GM12891 (cell line): ENCODE measurements at regions not wholly inside any gene's neighbourhood (a gene's known extent, or its start where the extent isn't known, plus 50 kb on each side); places are given as distances from the start of the nearest gene placed in this dataset.

Experiments
- PAX5 ChIP-seq: IDR thresholded peaks from 2 replicates; pipeline ENCODE4 v1.6.1; 2011; ENCODE audit warnings: low read length, moderate library complexity, mild to moderate bottlenecking; ENCODE audit not compliant: insufficient read depth, severe bottlenecking
- POLR2A ChIP-seq: IDR thresholded peaks from 2 replicates; pipeline ENCODE4 v1.6.1; 2011; ENCODE audit warnings: low read depth, low read length, control low read depth
- POLR2AphosphoS5 ChIP-seq: IDR thresholded peaks from 2 replicates; pipeline ENCODE4 v1.6.1; 2011; ENCODE audit warnings: low read depth, low read length, control low read depth
- SPI1 ChIP-seq: IDR thresholded peaks from 2 replicates; pipeline ENCODE4 v1.6.1; 2011; ENCODE audit warnings: low read depth, low read length, control low read depth
- TAF1 ChIP-seq: IDR thresholded peaks from 2 replicates; pipeline ENCODE4 v1.6.1; 2011; ENCODE audit warnings: low read depth, low read length, control low read depth

DNA sequence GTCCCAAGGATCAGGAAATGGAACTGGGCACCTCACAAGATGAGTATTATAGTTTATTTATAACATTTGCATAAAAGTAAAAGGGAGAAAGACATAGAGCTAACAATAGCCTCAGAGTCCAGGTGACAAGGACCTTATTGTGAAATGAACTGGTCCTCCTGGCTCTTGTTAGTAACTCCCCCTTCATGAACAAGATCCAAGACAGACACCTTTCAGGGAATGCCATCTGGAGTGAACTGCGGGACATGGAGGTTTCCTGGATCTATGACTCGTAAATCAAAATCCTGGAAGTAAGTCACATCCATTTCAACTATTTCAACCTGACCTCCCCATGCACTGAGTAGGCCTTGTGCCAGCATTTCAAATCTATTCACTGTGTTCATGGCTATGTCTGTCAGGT is 129.5 kb upstream of the GAS1 start:
- TF ChIP-seq POLR2A = no peak
- TF ChIP-seq POLR2AphosphoS5 = no peak
- TF ChIP-seq SPI1 = no peak
- no peak for TF ChIP-seq TAF1
- no peak for TF ChIP-seq PAX5
